Colonic mucosa (tissue), 4 donors: ENCODE measurements at regions not wholly inside any gene's neighbourhood (a gene's known extent, or its start where the extent isn't known, plus 50 kb on each side); places are given as distances from the start of the nearest gene placed in this dataset.

ENCODE experiments used
- DNase-seq: peaks from one replicate; pipeline ENCODE4 v3.0.0-alpha.2; 2020
- H3K27ac ChIP-seq: fragments of 200-600 bp; one replicate; pipeline ENCODE4 v1.8.0; 2021
- H3K27me3 ChIP-seq: fragments of 200-600 bp; one replicate; pipeline ENCODE4 v1.8.0; 2021
- H3K36me3 ChIP-seq: fragments of 200-600 bp; one replicate; pipeline ENCODE4 v1.8.0; 2021
- H3K4me1 ChIP-seq: fragments of 200-600 bp; one replicate; pipeline ENCODE4 v1.8.0; 2021; ENCODE audit warnings: mild to moderate bottlenecking
- H3K4me3 ChIP-seq: fragments of 200-600 bp; one replicate; pipeline ENCODE4 v1.8.0; 2021
- H3K9ac ChIP-seq, 2 donors: one replicate each; pipeline ENCODE4 v1.7.0; 2013; ENCODE audit warnings: control low read depth in 2 of 2, low read depth in 2 of 2, low read length in 2 of 2
- H3K9me3 ChIP-seq: fragments of 200-600 bp; one replicate; pipeline ENCODE4 v1.8.0; 2021
- intact Hi-C: fragments of 100-400 bp; cut with DNase I; formaldehyde crosslinking; loops from one replicate; pipeline ENCODE4 v1.14.1; 2022
- TF ChIP-seq, protein P1 (sequence below): fragments of 200-600 bp; IDR thresholded peaks from one replicate; pipeline ENCODE4 v1.8.0; 2022; ENCODE audit warnings: antibody characterized with exemption, mild to moderate bottlenecking
- donor health status: healthy.
- donor health status: DM: no; HTN: no; CAD: no.
- donor health status: DM: no; HTN: no; CAD: no.

DNA sequence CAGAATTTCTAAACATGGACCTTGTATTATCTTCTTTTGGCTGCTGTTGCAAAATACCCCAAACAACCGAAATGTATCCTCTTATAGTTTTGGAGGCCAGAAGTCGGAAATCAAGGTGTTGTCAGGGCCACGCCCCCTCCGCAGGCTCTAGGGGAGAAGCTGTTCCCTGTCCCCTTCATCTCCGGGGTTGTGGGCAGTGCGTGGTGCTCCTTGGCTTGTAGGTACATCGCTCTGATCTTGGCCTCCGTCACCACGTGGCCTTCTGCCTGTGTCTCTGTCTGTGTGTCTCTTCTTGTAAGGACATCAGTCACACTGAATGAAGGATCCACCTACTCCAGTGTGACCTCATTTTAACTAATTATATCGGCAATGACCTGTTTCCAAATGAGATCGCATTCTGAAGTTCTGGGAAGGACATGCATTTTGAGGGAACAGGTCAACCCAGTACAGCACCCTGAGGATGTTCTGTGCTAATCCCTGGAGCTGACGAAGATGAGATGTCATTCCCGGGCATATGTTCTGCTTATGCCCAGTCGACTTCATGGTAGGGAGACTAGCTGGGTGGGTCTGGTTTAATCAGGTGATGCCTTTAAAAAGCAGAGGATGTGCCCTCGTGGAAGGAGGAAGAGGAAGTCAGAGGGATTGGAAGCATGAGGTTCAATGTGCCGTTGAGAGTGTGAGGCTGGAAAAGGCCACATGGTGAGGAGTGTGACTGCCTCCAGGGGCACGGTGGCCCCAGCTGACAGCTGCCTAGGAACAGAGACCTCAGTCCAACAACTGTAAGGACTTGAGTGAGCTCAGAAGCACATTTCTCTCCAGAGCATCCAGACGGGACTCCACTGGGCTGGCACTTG lies 531.1 kb downstream of the TBC1D22A start:
- H3K36me3 ChIP-seq = no peaks in the 10 kb centered on the region
- no peak overlapping the region for H3K9ac ChIP-seq
- no peak overlapping the region for H3K4me3 ChIP-seq
- intact Hi-C loops = no loop called here
- H3K27me3 ChIP-seq = no peaks in the 10 kb centered on the region
- H3K9me3 ChIP-seq = no peaks in the 10 kb centered on the region
- no peak for DNase-seq
- H3K27ac ChIP-seq = no peak overlapping the region
- no peaks in the 10 kb centered on the region for H3K4me1 ChIP-seq
- TF ChIP-seq, protein P1, sequence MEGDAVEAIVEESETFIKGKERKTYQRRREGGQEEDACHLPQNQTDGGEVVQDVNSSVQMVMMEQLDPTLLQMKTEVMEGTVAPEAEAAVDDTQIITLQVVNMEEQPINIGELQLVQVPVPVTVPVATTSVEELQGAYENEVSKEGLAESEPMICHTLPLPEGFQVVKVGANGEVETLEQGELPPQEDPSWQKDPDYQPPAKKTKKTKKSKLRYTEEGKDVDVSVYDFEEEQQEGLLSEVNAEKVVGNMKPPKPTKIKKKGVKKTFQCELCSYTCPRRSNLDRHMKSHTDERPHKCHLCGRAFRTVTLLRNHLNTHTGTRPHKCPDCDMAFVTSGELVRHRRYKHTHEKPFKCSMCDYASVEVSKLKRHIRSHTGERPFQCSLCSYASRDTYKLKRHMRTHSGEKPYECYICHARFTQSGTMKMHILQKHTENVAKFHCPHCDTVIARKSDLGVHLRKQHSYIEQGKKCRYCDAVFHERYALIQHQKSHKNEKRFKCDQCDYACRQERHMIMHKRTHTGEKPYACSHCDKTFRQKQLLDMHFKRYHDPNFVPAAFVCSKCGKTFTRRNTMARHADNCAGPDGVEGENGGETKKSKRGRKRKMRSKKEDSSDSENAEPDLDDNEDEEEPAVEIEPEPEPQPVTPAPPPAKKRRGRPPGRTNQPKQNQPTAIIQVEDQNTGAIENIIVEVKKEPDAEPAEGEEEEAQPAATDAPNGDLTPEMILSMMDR = no peak

DNA sequence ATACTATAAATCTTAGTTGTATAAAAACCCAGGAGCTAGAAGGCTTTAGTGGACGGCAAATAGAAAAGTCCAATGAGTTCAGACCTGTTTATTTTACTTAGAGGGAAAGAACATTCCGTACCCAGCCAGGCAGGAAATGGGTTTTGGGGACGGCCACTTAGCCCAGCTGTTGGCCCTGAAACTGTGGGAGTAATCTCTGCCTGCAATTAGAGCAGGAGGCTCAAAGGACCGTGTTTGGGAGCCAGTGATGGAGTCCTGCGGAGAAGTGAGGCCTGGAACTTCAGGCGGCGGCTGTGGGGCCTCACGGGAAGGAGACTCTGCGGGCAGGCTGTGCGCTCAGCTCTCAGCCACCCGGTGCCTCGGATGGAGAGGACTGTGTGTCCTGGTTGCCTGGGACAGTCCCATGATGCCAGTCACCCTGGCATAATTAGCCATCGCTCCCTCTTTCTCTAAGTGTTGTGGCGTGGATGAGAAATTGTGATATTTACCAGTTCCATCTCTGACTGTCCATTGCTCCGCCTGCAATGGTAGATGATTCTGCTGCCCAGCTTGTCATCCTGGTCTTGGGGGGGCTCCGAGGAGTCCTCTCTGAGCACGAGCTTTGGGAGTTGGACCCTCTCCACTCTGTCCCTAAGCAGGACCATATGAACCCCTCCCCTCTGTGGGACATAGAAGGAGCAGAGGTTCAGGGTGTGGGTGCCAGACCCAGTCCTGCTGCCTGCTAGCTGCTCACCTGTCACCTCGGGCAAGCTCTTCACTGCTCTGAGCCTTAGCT lies 530.3 kb downstream of the TBC1D22A start:
- Histone ChIP-seq H3K4me3 (no peak overlapping the region), H3K36me3 (no peaks in the 10 kb centered on the region), H3K9me3 (no peaks in the 10 kb centered on the region), H3K27me3 (no peaks in the 10 kb centered on the region), H3K9ac (no peak overlapping the region), H3K4me1 (no peaks in the 10 kb centered on the region), H3K27ac (no peak overlapping the region)
- intact Hi-C loops = no loop called here
- DNase-seq = no peak
- TF ChIP-seq, protein P1 = no peak

DNA sequence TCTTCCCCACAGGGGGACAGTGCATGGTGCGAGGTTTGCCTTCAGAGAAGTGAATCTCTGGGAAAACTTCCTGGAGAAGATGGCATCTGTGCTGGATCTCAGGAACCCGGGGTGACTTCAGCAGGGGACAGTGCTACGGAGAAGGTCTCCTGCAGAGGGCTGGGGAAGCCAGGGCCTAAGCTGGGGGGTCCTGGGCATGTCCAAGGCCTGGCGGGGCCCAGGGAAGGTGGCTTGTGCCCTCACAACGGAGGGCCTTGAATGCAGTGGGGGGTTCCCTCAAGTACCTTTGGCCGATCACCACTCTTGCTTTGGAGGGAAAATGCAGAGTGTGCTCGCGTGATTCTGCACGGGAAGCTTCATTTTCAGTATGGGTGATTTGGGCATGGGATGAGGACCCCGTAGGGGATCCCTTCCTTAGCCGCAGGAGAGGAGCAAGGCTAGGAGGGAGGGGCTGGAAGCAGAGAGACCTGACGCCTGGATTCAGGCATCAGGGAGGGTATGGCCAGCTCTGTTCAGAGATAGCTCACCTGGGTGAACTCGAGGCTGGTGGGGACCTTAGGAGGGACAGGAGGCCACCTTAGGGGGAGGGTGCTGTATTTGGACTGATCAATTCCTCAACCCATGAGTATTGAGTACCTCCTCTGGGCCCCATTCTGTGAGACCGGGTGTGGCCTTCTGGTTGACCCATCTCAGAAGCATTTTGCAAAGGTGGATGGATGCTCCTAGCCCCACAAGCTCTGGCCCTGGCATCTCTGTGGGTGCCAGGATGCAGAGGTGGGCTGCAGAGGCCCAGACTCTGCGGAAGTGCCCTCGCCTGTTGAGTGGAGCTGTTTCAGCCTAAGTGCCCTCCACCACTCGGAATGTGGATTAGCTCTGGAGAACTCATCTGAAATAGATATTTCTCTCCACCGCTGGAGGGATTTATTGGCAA lies 529.4 kb downstream of the TBC1D22A start:
- Histone ChIP-seq H3K36me3 (no peaks in the 10 kb centered on the region), H3K9ac (no peak overlapping the region), H3K9me3 (no peaks in the 10 kb centered on the region), H3K27me3 (no peaks in the 10 kb centered on the region), H3K4me3 (no peak overlapping the region), H3K4me1 (no peaks in the 10 kb centered on the region), H3K27ac (no peak overlapping the region)
- intact Hi-C loops = no loop called here
- TF ChIP-seq, protein P1 = no peak
- DNase-seq = no peak

DNA sequence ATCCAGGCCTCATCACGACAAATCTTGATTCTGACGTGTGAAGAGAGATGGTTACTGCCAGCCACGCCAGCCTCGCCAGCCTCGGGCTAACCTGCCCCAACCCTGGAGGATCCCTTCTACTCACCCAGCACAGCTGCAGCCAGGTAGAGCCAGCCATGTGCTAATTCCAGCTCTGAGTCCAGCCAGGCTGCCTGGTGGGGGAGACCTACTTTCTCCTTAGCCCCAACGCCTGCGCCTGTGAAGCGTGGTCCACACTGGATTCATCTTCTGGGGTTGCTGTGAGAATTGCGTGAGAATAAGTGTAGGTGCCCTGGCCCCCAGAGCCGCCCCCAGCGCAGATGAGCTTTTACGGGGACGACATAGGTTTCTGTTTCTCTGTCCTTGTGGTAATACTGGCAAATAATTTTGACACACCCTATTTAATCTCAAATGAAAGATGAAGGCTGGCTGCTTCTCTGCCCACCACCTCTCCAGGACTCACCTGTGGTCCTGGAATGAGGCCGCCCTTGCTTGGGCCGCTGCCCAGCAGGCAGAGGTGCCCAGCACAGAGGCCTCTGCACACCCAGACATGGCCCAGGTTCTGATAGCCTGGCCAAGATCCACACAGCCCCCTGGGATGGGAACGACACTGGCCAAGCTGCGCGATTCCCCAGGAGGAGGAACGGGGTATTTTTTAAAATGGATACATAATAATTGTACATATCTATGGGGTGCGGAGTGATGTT lies 528.4 kb downstream of the TBC1D22A start:
- no peak overlapping the region for H3K9ac ChIP-seq
- no peak overlapping the region for H3K27ac ChIP-seq
- H3K9me3 ChIP-seq = no peaks in the 10 kb centered on the region
- TF ChIP-seq, protein P1 = no peak
- H3K36me3 ChIP-seq = no peaks in the 10 kb centered on the region
- no peaks in the 10 kb centered on the region for H3K27me3 ChIP-seq
- no peak for DNase-seq
- H3K4me1 ChIP-seq = no peaks in the 10 kb centered on the region
- H3K4me3 ChIP-seq = no peak overlapping the region
- intact Hi-C loops = no loop called here
